ENCODE measurements at regions not wholly inside any gene's neighbourhood (a gene's known extent, or its start where the extent isn't known, plus 50 kb on each side); places are given as distances from the start of the nearest gene placed in this dataset.
"Not testable (repeated sequence)": the region's sequence is repeated elsewhere in the genome, so short reads cannot be mapped to it uniquely, and the experiment has no call there.

DNA sequence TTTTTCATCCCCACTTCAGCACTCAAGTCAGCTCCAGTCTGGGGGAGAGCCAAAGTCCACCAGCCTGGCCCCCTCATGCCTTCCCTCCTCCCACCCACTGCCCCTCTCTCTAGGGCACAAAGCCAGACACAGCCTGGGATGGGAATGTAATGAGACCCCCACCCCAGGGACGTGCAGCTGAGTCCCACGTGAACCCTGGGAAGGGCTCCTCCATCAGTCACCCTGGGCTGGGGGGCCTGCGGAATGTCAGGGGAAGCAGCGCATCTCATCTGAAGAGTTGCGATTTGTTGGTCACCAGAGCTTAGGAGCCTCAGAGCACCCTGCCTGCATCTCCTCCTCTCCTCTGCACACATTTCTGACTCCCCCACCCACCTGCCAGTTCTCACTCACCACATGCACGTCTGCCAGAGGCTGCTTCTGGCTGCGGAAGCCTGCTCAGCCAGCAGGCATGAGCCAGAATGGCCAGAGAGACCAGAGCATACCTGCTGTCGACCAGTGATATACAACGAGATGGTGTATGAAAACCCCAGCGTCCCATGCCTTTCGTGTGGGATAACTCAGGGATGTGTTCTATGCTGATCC lies 167.1 kb upstream of the TOP1 start:
- DNase-seq = no peak

DNA sequence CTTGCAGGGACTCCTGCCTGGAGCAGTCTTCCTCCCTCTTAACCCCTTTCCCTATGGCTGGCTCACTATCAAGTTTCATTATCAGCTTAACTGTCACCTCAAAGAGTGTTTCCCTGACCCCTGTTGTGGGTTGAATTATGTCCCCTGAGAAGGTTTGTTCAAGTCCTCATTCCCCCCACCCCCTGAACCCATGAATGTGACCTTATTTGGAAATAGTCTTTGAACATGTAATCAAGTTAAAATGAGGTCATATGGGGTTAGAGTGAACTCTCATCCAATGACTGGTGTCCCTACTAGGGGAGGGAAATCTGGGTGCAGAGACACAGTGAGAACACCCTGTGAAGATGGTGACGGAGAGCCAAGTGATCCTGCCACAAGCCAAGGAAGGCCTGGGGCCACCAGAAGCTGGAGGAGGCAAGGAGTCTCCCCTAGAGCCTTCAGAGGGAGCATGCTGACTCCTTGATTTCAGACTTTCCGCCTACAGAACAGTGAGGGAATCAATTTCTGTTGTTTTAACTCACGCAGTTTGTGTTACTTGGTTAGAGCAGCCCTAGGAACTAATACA lies 165.2 kb upstream of the TOP1 start:
- DNase-seq = no peak

GRCh38 chr20:40864470-40864869 lies 164.2 kb upstream of the TOP1 start:
- DNase-seq = no peak

GRCh38 chr20:40865095-40865494 lies 163.5 kb upstream of the TOP1 start:
- no peak for DNase-seq

DNA sequence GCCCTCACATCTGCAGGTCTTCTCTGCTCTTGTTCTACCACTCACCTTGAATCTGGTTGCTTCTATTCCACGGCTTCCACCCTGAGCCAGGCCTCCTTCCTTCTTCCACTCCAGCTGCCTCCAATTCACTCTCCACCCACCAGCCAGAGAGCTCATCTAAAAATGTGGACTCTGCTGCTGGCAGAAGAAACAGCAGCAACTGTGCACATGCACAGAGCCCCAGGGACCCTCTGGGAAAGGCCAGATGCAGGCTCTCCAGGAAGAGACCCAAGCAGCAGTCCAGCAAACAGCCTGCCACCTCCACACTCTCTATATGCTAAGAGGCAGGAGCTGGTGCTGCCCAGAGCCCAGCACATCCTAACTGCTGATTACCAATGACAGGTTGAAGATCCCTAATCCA lies 162.6 kb upstream of the TOP1 start:
- DNase-seq = no peak

- no peak for DNase-seq
Observed at GRCh38 chr20:40868551-40869217, 159.9 kb upstream of the TOP1 start.

- no peak for DNase-seq
Observed at GRCh38 chr20:40869218-40870147, 159.1 kb upstream of the TOP1 start.

DNA sequence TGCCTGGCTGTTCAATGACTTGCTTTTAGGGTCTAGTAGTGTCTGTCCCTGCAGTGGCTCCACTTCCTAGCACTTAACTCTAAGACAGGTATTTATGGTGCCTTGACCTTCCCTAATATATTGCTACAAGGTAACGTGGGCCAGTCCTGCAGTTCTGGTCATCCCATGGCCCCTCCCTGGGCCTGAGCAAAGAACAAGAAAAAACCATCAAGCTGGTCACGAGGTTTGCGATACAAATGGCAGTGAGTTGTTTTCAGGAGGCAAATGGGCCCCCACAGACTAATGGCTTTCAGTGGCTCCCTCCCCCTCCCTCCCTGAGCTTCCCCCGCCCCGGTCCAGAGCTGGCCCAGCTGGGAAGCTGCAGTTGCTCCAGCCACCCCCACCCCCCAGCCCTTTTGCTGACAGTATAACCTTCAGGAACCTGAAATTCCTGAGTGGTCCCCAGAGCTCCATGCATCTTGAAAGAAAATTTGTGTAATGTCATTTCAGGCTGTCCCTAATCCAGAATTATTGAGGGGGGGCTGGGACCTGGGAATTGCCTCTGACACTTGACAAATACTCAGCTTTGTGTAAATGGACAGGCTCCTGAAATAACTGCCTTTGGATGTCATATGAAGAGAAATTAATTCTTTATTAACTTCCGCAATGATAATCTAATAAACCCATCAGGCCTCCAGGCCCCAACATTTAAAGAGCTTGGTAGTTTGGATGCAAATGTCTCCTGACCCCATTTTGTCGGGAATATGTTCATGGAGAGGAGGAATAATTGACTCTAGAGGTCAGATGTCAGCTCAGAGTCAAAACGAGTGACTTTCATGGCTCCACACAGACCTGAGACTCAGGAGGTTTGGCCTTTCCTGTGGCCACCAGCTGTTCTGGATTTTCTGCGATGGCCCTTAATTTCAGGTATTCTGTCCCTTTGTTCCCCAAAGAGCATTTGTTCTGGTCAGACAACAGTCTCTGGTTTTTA lies 153.2 kb upstream of the TOP1 start:
- no peak for DNase-seq

DNA sequence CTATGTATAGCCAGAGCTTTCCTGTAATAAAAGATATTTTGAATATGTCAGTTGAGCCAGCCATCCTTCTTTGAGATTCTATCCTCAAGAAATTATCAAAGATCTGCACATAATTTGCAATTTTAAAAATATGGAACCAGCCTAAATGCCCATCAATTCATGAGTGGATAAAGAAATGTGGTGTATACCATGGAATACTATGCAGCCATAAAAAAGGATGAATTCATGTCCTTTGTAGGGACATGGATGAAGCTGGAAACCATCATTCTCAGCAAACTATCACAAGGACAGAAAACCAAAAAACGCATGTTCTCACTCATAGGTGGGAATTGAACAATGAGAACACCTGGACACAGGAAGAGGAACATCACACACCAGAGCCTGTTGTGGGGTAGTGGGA lies 150.5 kb upstream of the TOP1 start:
- DNase-seq = not testable (repeated sequence)

- DNase-seq = no peak
Observed at GRCh38 chr20:40880063-40880728, 148.4 kb upstream of the TOP1 start.

DNA sequence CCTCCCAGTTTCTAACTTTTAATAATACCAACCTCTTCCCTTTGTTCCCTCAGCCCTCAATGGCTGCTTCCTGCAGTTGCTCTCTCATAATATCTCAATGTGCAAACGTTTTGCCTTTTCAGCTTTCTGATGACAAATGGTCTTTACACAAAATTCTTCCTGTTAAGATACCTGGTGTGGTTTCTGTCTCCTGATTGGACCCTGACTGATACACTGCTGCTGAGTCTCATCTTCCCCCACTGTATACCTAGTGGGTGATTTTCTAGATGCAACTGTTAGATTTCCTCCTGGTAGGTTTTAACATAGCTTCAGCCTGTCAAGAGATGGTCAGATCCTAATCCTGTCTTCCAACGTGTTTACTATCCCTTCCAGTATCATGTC lies 147.9 kb upstream of the TOP1 start:
- no peak for DNase-seq

- DNase-seq = no peak
Observed at GRCh38 chr20:40882152-40882551, 146.5 kb upstream of the TOP1 start.

- DNase-seq = no peak
Observed at GRCh38 chr20:40883097-40883496, 145.5 kb upstream of the TOP1 start.

- no peak for DNase-seq
Observed at GRCh38 chr20:40887105-40887504, 141.5 kb upstream of the TOP1 start.

DNA sequence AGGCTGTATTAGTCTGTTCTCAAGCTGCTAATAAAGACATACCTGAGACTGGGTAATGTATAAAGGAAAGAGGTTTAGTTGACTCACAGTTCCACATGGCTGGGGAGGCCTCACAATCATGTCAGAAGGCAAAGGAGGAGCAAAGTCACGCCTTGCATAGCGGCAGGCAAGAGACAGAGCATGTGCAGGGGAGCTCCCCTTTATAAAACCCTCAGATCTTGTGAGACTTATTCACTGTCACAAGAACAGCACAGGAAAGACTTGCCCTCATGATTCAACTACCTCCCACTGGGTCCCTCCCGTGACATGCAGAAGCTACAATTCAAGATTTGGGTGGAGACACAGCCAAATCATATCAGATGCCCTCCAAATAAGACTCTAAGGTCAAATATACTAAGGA lies 139.4 kb upstream of the TOP1 start:
- not testable (repeated sequence) for DNase-seq

DNA sequence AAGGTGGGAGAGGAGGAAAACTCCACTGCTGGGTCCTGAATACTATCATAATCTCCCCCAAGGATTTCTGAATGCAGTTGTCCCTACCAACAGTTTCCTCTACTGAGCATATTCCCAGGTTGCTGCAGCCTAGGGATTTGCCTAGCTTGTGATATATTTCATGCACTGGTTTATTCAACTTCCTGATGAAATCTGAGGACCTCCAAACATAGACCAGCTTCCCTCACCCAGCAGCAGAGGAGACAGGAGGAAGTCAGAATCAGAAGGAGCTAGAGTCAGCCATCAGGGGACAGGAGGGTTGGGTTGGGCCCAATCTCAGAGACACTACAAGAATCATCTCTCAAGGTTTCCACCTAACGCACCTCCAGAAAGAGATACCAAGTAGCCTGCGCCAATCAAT lies 138.4 kb upstream of the TOP1 start:
- DNase-seq = no peak

- no peak for DNase-seq
Observed at GRCh38 chr20:40890635-40891034, 138.0 kb upstream of the TOP1 start.

DNA sequence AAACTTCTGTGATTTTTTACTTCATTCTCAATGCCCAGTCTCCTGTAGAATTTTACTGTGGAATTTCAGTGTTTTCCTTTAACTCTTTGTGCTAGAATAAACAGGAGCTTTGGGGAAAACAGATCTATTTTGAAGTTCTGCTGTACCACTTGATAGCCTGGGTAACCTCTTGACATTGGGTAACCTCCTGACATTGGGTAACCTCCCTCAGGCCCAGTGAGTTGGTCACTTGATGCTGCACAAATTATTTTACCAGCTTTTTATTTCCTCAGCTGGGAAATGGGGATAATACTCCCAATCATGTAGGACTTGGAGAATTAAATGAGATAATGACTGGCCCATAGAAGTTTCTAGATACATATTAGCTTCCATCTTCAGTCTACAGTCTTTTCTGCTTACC lies 137.3 kb upstream of the TOP1 start:
- no peak for DNase-seq

DNA sequence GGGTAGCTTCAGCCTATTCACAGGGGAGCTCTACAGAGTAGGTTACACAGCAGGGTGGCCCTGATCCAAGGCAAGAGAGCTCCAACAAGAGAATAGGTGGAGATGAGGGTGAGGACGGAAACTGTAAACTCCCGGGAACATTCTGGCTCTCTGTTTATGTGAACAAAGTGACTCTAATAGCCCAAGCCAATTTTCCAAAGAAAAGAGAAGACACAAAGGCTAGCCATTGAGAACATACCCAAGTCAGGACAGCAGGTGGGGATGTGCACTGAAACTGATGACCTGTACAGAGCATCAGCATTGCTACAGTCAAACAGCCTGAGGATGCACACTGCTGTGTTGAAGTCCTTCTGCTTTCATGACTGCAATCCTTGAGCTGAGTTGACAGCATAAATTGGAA lies 136.0 kb upstream of the TOP1 start:
- no peak for DNase-seq

- DNase-seq = no peak
Observed at GRCh38 chr20:40893610-40894236, 134.9 kb upstream of the TOP1 start.

- no peak for DNase-seq
Observed at GRCh38 chr20:40894237-40894630, 134.4 kb upstream of the TOP1 start.

Measured in 8988T (cell line).